NCI-H524 (cell line): ENCODE measurements at regions not wholly inside any gene's neighbourhood (a gene's known extent, or its start where the extent isn't known, plus 50 kb on each side); places are given as distances from the start of the nearest gene placed in this dataset.

ENCODE experiments used
- DNase-seq, 2 experiments: peaks; one replicate each; lab custom pipeline; 2025; lab: John Stamatoyannopoulos, UW

DNA sequence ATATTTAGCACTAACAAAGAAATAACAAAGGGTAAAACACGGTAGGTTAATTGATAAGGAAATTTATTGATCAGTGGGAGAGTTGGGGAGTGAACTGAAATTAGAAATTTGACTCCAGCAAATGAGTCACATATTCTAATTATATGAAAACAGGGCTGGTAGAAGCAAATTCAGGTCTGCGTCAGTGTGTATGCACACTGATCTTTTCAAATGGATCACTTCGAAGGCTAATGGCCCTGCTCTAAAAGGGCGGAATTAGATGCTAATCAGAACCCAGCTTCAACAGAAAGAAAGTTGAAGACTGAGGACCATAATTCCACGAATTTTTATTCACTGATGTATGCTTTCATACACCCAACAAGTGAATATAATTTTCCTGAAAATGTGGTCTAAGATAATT, 762.4 kb upstream of the DPPA4 start:
- DNase-seq = no peak

DNA sequence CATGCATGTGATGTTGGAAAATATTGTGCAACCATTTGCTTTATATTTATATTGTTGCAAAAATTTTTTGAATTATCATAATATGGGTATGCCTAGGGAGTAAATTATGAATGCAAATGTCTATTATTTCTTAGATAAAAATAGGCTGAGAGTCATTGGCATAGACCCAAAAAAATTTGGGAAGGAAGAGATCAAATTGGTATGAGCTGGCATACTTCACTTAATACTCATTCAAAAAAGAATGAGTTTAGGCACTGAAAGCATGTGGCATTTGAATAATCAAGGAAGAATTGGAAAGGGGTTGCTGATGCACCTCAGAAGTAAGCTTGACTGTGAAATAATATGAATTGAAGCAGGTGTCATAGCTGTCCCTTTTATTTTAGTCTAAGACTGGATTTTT, 764.0 kb upstream of the DPPA4 start:
- DNase-seq = no peak

DNA sequence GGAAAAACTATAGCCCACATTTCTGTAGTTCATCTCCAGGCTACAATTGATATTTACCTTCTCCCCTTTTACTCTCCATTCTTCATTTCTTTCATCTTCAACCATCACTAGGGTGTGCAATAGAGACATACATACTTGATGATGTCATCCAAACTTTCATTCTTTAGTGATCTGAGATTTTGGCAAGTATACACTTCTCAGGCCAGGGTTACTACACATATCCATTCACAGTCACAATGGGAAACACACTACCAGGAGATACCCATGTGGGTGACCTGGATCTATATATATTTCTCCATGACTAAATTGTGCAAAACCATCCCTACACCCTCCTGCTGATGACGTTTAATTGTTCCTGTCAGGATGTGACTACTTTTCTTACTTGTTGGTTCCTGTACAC, 769.5 kb upstream of the DPPA4 start:
- DNase-seq = no peak

DNA sequence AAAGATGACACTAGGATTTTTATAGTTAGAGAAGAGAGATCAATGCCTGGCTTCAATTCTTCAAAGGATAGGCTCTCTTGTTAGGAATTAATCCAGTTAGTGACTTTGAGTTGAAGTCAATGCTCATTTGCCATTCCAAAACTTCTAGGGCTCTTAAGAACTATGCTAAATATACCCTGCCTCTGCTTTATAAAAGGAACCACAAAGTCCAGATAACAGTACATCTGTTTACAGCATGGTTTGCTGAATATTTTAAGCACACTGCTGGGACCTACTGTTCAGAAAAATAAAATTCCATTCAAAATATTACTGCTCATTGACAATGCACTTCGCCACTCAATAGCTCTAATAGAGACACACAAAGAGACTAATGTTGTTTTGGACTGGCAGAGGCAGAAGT, 786.6 kb upstream of the DPPA4 start:
- no peak for DNase-seq

DNA sequence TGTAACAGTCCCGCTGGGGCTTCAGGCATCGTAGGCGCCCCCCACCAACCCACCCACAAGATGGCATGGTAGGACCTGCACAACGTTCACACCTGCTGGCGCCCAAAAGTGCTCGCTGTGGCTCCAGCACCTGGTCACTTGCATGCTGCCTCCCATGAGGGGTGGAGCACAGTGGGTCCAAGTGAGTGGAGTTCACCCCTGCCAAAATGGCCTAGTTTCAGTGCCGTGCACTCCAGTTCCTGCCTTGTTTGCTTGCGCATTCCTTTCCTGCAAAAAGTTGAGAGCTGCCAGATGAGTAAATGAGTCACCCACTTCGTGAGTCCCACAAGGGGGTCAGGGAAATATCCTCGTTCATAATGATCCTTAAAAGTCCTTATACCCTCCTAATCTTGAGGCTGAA, 788.7 kb upstream of the DPPA4 start:
- DNase-seq = no peak

DNA sequence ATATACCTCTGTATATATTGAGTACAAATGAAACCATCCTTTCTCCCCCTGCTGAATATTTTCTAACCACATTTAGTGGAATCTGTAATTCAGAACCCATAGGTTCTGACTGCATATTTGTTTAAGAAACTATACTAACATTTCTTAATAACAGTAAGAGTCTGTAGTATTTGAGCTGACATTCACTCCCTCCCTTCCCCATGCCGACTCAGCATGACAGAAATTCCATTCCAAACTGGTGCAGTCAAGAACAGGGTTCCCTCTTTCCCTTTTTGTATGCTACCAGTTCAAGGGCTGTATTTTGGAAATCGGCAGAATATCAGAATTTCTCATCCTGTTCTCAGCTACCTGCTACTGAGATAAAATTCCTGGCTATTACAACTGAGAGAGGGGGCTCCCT, 796.6 kb upstream of the DPPA4 start:
- DNase-seq = no peak

DNA sequence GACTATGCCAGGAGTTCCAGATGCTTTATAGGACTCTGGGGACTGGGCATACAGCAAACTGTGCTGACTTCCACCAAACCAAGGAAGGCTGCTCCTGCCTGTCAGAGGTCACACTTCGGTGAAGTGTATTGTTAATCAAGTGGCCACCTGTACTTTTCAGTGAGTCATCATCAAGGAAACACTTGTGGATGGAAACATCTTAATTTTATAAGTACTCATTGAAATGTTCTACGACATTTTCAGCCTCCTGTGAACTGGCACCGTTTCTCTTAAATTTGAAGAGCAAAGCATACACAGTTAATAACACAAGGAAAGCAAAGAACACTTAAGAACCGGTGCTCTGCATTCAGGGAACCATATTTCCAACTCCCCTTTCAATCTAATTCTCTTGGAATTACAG, 801.7 kb upstream of the DPPA4 start:
- DNase-seq = no peak

DNA sequence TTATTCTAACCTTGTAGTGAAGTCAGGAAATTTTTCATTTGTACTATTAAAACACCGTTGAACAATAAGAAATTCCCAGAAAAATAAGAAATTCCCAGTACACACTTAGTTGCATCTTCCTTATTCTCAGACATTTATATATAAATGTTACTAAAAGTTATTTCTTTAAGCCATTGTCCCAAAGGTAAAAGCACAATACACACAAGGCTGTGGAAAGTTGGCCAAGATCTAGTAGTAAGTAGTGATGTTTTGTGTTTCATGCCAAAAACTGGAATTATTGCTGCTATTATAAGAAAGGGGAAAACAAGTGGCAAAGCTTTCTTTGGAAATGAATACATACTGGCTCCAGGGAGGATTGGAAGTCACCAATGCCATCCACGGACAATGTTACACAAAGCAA, 802.5 kb upstream of the DPPA4 start:
- no peak for DNase-seq

DNA sequence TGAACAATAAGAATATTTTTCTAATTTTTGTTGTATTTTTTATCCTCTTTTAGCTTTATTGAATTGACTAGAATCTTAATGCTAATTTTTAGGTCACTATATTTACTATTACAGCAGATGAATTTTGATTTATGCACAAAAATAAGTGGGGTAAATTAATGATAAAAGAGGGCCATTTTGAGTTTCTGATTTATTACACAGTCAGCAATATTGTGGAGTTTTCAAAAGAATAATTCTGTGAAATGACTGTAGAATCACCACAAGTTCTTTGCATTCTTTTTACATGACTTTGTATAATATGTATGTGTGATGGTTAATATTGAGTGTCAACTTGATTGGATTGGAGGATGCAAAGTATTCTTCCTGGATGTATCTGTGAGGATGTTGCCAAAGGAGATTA, 812.4 kb upstream of the DPPA4 start:
- no peak for DNase-seq

DNA sequence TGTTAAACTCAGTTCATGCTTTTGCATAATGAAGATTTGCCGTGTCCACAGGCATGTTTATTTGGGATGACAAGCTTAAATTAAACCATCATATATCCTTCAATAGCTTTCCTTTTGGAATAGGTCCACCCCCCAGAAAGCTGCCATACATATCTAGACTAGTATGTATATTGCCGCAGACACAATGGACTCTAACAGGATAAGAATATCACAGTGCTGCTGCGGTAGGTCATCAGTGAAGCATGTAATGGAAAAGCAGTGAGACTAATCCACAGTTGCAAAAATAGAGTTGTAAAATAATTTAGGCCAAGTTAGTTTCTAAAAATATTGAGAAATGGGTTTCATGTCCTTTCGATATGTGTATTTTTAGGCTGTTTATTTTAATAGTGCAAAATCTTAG, 819.9 kb upstream of the DPPA4 start:
- DNase-seq = no peak

DNA sequence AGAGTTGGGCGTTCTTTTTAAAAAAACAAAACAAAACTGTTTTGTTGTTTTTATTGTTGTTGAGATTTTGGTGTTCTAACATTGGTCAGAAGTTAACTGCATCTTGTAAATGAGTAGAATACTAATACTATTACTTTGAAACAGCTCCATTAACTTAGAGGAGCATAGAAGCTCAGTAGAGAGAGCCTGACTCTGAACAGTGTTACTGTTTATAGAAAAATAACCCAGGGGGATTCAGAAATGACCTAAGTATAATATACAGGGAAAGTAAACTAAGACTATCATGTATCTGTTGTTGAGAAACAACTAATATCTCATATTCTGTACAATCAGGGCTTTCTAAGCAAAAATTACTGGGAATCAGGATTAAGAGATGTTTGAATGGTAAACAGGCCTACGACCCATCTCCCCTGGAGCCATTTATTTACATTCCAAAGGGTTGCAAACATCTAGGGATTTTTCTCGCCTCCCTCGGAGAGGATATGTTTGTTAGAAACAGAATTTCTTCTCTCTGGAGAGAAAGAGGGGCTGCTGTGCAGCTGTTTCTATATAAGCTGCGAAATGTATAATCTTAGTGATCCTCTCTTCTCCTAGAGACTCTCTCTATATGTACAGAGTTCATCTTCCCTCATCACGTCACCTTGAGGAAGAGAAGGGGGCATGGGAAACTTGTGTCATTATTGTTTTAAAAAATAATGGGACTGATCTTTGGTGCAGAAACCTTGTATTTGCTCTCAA, 827.5 kb upstream of the DPPA4 start:
- no peak for DNase-seq

DNA sequence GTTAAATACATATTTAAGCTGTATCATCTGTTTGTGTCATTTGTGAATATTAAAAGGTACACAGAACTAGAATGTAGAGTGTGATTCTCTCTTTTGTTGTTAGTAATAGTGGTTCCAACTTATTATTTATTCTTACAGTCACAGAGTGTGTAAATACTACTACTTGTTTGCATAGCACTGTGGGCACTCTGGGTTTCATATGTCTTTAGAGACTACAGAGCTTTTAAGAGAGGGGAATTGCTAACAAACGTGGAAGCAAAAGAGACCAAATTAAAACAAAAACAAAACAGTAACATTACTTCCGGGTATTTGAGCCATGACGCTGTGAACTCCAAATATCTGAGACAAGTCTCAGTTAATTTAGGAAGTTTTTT, 828.0 kb upstream of the DPPA4 start:
- DNase-seq = no peak

DNA sequence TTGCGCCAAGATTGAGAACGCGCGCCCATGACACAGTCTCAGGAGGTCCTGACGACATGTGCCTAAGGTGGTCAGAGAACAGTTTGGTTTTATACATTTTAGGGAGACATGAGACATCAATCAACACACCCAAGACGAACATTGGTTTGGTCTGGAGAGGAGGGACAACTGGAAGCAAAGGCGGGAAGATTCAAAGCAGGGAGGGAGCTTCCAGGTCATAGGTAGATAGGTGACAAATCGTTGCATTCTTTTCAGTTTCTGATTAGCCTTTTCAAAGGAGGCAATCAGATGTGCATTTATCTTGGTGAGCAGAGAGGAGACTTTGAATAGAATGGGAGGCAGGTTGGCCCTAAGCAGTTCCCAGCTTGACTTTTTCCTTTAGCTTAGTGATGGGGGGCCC, 828.4 kb upstream of the DPPA4 start:
- no peak for DNase-seq

DNA sequence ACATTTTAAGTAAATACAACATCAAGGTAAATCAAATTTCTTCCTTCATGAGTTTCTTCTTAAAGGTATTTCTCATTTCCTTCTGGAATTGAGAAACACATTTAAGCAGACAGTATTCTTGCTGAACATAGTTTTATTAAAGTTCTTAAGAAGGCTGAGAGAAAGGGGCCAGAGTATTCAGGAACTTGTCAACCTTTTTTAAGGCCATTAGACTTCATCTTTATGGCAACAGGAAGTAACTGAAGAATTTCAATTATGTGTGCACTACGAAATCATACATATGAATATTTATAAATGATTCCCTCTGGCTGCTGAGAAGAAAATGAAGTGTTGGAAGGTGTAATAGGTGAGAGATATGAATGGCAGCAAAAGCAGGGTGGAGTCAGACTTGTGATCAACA, 829.4 kb upstream of the DPPA4 start:
- DNase-seq = no peak

DNA sequence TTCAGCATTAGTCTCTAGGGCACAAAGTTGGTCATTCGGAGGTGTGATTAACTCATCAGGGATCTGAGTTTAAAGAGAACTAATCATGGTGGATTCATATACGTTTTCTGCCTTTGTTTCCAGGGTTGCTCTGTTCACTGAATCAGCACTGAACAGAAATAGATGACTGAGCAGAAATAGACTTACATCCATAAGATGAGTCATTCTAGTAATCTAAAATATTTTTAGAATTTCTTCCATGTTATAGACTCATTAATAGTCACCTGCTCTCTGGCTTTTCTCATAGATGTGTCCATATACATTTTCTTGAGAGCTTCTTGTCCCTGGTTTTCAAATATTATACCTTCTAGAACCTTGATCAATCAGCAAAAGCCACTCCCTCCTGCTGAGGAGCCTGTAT, 837.6 kb upstream of the DPPA4 start:
- DNase-seq = no peak

DNA sequence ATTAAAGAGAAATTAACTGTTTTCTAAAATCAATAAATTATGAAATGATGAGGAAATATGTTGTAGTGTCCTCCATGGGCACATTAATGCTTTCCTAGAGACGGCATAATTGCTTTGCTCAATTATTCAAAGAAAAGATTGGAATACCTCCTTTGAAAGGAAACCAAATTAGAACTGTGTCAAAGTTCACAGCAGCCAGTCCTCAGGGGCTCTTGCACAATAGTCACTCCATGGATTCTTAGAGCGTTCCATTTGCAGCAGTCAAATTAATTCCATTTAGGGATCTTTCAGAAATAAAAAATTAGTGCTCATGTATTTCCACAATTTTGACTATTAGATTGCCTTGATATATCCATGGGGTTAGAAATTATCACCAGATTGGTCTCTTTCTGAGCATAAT, 841.6 kb upstream of the DPPA4 start:
- DNase-seq = no peak

DNA sequence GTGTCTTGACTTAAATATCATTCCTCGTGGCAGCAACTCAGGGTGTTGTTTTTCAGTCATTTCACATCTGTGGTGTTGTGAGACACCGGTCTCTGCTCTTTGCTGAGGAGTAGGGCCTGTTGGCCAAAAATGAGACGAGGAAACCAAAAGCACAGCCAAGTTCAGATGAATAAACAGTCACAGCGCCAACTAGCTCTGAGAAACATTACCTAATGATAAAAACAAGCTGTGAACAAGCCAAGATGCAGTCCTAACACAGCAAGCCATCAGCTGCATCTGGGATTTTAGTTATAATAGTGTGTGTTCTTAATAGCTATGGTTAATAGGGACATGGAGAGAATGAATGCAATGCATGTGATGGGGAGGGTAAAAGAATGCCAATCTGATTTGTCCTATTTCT, 843.4 kb upstream of the DPPA4 start:
- DNase-seq = no peak

DNA sequence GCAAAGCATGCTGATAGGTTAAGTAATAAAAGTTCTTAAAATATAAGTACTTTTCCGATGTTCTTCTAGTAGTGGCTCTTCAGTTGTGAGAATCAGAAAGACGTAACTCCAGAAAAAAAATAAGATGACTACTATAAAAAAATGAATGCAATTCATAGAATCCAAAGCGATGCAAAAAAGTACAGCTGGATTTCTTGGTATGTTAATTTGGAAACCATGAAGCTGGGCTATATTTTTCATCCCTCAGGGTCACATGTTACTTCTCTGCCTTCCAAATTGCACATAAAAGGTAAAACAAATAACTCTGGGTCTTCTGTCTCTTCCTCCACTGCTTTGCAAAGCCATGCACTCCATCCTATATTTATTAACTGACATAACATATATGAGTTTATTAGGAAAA, 843.9 kb upstream of the DPPA4 start:
- DNase-seq = no peak

DNA sequence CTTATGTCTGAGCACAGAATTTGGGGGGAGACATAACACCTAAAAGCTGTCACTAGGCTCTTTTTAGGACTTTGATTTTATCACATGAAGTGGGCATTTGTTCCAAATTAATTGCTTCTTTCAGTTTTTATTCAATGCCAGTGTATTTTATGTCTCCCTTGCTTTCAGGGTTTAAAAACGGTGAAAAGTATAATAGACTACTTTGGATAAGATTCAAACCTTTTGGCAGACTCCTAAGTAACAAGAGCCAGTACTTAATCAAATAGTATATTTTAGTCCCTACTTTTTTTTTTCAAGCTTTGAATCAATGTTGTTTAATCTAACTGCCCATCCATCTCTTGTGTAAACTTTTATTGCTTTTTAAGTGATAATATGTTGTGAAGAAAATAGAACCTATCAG, 847.2 kb upstream of the DPPA4 start:
- no peak for DNase-seq

DNA sequence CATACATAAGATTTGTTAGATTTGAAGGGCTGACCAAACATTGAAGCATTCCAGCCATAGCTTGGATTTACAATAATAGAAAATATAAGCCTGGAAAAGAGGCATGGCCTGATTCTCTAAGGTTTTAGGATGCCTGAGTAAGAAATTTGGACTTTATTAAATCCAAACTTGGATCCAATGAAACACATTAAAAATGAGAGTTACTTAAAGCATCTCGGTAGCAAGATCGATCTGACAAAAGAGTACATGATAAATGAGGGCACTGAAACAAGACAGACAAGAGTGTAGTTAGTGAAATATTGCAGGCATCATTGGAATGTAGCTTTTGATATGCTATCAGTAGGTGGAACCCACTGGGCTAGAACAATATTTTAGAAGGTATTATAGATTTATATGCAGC, 855.7 kb upstream of the DPPA4 start:
- no peak for DNase-seq

DNA sequence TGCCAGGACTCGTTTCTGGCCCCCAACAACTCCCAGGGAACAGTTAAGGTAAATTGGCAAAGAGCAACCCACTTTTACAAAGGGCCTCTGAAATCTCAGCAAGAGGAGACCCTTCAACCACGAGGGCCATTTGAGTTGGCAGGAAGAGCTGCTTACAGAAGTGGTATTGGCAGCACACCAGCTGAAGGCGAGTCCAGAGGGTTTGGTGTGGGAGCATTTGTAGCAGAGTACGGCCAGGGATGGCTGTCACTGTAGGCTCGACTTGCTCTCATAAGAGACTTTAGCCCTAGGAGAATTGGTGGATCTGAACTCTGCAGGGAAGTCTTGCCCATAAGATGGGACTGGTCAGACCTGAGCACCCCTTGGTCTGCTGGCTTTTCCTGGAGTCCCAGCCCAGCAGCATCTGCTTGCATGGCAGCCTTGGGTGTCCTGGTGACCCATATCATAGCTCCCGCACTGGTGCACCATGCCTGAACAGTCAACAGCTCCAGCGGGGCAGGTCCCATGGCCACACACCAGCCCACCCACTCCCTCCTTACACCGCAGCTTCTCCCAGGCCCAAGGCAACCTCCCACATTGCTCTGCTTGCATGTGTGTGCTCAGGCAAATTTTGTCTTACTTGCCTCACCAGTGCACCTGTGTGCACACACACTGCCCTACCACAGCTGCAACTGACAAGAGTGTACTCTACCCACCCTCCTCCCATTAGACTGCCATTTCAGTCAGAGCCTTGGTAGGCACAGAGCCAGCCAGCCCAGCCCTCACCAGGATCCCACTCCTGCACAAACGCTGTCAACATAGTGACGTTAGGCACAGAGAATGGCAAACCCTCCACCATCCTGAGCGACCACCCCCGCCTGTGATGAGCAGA, 861.6 kb upstream of the DPPA4 start:
- DNase-seq = no peak

DNA sequence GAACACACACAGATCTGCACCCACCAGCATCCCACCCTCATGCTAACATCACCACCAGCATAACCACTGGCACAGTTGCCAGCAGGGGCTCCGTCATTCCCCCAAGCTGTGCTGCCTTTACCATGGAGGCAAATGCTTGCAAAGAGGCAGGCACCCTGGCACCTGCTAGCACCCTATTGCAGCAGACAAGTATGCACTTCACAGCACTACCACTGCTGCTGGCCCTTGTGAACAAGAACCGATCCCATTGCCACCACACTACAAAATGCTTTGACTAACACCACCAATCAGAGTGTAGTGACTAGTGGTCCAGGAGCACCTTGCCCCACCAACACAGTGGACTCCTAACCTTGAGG, 862.2 kb upstream of the DPPA4 start:
- no peak for DNase-seq

DNA sequence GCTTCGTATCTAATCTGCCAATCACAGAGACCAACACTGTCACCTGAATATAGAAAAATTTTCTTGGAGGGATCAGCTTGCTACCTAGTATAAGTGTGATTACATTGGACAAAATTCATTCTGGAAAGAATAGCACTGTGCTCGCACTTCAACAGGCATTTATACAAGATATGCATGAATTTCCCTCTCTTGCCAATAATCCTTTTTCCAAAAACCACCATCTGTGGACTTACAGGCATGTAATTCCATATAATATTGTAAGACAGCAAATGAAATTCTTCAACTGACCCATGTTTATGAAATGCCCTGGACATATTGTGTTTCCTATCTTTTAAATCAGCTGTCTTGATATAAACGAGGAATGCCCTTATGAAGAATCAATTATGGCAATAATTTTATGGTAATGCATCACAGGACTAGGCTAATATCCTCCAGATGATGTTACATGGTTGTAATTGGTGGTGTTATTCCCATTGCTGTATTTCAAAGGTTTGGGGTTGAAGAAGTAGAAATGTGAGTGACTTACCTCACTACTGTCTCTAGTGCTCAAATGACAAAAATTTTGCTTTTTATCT, 861.4 kb upstream of the NECTIN3 start:
- DNase-seq = no peak

DNA sequence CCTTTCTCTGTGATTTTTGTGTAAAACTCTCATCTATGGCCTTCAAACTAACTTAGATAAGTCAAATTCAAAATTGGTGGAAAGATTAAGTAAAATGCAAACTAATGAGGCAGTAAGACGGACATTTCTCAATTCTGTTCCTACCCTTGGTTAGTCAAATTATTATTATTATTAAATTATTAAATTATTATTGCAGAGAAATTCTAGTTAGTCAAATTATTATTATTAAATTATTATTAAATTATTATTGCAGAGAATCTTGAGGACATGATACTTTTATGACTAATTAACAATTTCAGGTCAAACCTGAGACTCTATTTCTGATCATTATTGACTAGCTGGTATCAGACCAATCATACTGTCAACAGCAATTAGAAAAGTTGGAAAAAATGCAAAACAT, 845.0 kb upstream of the NECTIN3 start:
- no peak for DNase-seq
